Activated CD4-positive, alpha-beta T cell treated with anti-CD3 and anti-CD28 coated beads, Interleukin-2, amount 10 ng/mL, durations not matched to agents 24 days and 14 days (primary cell): ENCODE measurements at regions not wholly inside any gene's neighbourhood (a gene's known extent, or its start where the extent isn't known, plus 50 kb on each side); places are given as distances from the start of the nearest gene placed in this dataset.

Source experiments
- DNase-seq: peaks from one replicate; pipeline ENCODE4 v3.0.0; 2022
- H3K27ac Mint-ChIP-seq: one replicate; pipeline ENCODE4 v1.8.0; 2022; ENCODE audit warnings: mild to moderate bottlenecking, mixed read lengths
- H3K27me3 Mint-ChIP-seq: one replicate; pipeline ENCODE4 v1.8.0; 2022; ENCODE audit warnings: mixed read lengths
- H3K36me3 Mint-ChIP-seq: one replicate; pipeline ENCODE4 v1.8.0; 2022; ENCODE audit warnings: low read depth, mild to moderate bottlenecking, mixed read lengths
- H3K4me1 Mint-ChIP-seq: one replicate; pipeline ENCODE4 v1.8.0; 2021; ENCODE audit warnings: mixed read lengths
- H3K4me3 Mint-ChIP-seq: one replicate; pipeline ENCODE4 v1.8.0; 2022; ENCODE audit warnings: mild to moderate bottlenecking, moderate library complexity, mixed read lengths
- H3K9me3 Mint-ChIP-seq: one replicate; pipeline ENCODE4 v1.8.0; 2021; ENCODE audit warnings: mixed read lengths
- intact Hi-C: fragments of 100-400 bp; cut with micrococcal nuclease; formaldehyde crosslinking; loops from one replicate; pipeline ENCODE4 v1.15.1; 2023

- H3K4me3 Mint-ChIP-seq, result no peak overlapping the region
- intact Hi-C loops, result no loop called here
- no peaks in the 10 kb centered on the region for H3K27me3 Mint-ChIP-seq
These were observed 148.4 kb downstream of the MDFIC start for GRCh38 chr7:115070311-115070710.

More at GRCh38 chr7:115070311-115070710, 148.4 kb downstream of the MDFIC start:
- Mint-ChIP-seq H3K27ac (no peak overlapping the region), H3K36me3 (no peaks in the 10 kb centered on the region), H3K9me3 (peaks cover 7% of the 10 kb centered on the region), H3K4me1 (peaks cover 8% of the 10 kb centered on the region)
- no peak for DNase-seq
